Hepatocyte (in vitro differentiated cells): ENCODE measurements at regions not wholly inside any gene's neighbourhood (a gene's known extent, or its start where the extent isn't known, plus 50 kb on each side); places are given as distances from the start of the nearest gene placed in this dataset.

ENCODE experiments used
- CTCF ChIP-seq: fragments of 200-600 bp; sonication (generic); IDR thresholded peaks from 2 replicates; pipeline ENCODE4 v1.5.1; 2016; ENCODE audit warnings: antibody characterized with exemption, mild to moderate bottlenecking; ENCODE audit not compliant: poor library complexity
- EZH2 ChIP-seq: fragments of 200-600 bp; sonication (generic); IDR thresholded peaks from 2 replicates; pipeline ENCODE4 v1.6.1; 2016; ENCODE audit warnings: antibody characterized with exemption, mild to moderate bottlenecking, borderline replicate concordance
- EZH2phosphoT487 ChIP-seq: fragments of 200-600 bp; sonication (generic); IDR thresholded peaks from one replicate; pipeline ENCODE4 v1.6.1; 2018; ENCODE audit warnings: antibody characterized with exemption, mild to moderate bottlenecking, low read depth, moderate library complexity; ENCODE audit not compliant: unreplicated experiment, severe bottlenecking

- no peak for TF ChIP-seq CTCF
- no peak for TF ChIP-seq EZH2
- no peak for TF ChIP-seq EZH2phosphoT487
Observed at GRCh38 chr21:22855581-22855980, 1857.4 kb downstream of the NCAM2 start.
